HG03045 (cell line): ENCODE measurements at regions not wholly inside any gene's neighbourhood (a gene's known extent, or its start where the extent isn't known, plus 50 kb on each side); places are given as distances from the start of the nearest gene placed in this dataset.
"Not testable (repeated sequence)": the region's sequence is repeated elsewhere in the genome, so short reads cannot be mapped to it uniquely, and the experiment has no call there.

ENCODE experiments used
- ATAC-seq: cut with Tn5 transposase; IDR thresholded peaks from one replicate; pipeline ENCODE4 v1.9.1; 2021; ENCODE audit warnings: mild to moderate bottlenecking, moderate library complexity; ENCODE audit not compliant: unreplicated experiment

- no peak for ATAC-seq
These were observed 59.8 kb upstream of the C5orf63 start for GRCh38 chr5:127133071-127133470.

DNA sequence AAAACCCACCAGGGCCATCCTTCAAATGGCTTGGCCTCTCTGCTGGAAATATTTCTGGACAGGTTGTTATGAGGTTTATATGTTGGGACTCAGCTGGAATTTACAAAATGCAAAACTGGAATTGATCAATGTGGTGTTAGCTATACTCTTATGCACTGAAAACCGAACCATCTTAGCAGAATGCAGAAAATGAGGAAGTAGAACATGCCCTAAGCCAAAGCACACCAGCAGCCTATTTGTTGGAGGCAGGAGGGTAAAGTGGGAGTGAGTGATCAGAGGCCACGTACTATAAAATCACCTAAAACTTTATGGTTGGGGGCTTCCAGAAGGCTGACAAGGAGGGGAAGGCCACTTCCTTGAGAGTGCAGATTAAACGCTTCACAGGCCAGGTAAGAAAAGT, 63.6 kb upstream of the C5orf63 start:
- ATAC-seq, result no peak

GRCh38 chr5:127143722-127144121, 70.4 kb upstream of the C5orf63 start:
- ATAC-seq, result no peak

- ATAC-seq, result no peak
These were observed 79.7 kb upstream of the C5orf63 start for GRCh38 chr5:127153031-127153430.

DNA sequence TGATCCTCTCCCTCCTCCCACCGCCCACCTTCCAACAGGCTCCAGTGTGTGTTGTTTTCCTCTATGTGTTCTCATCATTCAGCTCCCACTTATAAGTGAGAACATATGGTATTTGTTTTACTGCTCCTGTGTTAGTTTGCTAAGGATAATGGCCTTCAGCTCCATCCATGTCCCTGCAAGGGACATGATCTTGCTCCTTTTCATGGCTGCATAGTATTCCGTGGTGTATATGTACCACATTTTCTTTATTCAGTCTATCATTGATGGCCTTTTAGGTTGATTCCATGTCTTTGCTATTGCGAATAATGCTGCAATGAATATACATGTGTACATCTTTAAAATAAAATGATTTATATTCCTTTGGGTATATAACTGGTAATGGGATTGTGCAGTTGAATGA, 80.2 kb upstream of the C5orf63 start:
- ATAC-seq, result no peak

- no peak for ATAC-seq
These were observed 90.4 kb upstream of the C5orf63 start for GRCh38 chr5:127163750-127164149.

GRCh38 chr5:127170918-127171600, 97.8 kb upstream of the C5orf63 start:
- ATAC-seq, result no peak

DNA sequence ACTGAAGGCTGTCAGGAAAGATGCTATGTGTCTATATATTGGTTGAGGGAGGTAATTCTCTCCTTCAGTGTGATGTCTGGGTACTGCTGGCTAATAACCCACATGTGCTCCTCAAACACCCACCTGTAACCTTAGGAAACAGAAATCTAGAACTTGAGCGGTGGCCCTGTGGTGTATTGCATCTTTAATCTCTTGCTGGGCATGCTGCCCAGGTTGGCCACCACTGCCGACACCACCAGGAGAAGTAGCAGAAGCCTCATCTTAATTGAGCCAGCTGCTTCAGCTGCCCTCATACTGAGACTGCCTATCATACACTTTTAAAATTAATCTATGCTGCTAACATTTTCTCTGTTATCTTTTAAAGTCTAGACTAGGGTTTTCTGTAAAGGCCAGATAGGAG, 103.5 kb upstream of the C5orf63 start:
- no peak for ATAC-seq

- not testable (repeated sequence) for ATAC-seq
These were observed 108.0 kb upstream of the MEGF10 start for GRCh38 chr5:127182631-127183030.

GRCh38 chr5:127183332-127183731, 107.3 kb upstream of the MEGF10 start:
- ATAC-seq, result no peak

DNA sequence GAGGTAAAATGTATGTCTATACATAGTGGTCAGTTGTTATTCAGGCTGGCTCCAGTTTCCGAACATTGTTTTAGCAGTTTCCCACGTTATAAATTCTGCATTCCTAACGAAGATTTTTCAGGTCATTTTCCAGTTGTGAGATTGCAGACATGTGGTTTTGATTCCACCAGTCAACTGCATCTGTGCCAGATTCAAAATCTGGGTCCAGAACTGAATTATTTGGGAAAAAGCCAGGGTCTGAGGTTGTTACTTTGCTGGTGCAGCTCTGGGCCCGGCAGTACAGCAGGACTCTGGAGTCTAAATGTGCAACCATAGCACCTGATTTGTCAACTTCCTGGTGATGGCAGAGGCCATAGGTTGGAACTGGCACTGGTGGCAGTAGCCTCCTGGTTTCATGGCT, 105.7 kb upstream of the MEGF10 start:
- ATAC-seq, result no peak

DNA sequence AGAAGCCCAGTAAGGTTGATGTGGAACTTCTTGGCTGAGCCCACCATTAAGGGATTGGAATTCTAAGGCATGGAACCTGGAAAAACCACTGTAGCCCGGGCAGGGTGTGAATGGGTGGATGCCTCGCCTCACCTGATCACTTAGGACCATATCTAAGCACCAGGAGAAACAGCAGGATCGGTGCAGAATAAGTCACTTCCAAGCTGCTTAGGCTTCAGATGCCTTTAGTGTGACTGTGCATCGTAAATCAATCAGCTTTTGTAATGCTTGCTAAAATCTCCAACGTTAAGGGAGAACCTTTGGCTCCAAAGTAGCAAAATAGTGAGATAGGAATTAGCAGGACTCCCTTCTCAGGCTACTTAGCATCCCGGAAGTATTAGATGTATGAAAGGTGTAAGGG, 103.9 kb upstream of the MEGF10 start:
- ATAC-seq, result no peak

- no peak for ATAC-seq
These were observed 102.9 kb upstream of the MEGF10 start for GRCh38 chr5:127187706-127188105.

DNA sequence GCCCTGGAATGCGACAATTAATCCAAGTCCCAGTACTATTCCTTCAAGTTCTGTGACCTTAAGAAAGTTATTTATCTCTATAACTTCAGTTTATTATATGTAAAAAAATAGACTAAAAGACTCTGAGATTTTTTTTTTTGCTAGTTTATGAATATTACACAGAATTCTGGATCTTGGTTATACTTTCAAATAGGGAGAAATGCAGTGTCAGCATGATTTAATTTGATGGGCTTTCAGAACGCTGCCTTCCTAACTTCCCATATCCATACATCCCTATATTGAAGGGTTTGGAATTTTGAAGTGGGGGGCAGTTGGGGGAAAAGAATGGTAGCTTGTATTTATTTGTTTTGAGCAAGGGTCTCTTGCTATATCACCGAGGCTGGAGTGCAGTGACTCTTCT, 98.4 kb upstream of the MEGF10 start:
- no peak for ATAC-seq

DNA sequence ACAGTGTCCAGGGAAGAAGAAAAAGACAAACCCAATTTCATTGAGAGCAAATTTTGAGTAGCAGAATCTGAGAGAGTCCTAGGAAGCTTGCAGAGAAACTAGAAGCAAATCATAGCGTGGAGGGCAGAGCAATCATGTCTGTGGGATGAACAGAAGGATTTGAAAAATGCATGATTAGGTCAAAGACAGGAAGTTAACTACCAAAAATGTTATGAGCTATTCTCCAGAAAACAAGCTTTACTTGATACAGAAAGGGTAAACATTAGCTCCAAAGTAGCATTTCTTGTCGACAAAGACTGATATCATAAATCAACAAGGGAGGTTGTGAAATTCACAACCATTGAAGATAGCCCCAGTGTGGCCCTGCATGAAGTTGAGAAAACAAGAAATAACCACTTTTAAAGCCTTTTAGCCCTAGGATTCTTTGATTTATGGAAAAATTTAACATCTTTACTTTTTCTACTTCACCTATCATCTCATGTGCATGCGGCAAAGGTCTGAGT, 97.7 kb upstream of the MEGF10 start:
- no peak for ATAC-seq

GRCh38 chr5:127196042-127196441, 94.6 kb upstream of the MEGF10 start:
- ATAC-seq, result no peak

GRCh38 chr5:127197402-127198167, 93.0 kb upstream of the MEGF10 start:
- not testable (repeated sequence) for ATAC-seq

DNA sequence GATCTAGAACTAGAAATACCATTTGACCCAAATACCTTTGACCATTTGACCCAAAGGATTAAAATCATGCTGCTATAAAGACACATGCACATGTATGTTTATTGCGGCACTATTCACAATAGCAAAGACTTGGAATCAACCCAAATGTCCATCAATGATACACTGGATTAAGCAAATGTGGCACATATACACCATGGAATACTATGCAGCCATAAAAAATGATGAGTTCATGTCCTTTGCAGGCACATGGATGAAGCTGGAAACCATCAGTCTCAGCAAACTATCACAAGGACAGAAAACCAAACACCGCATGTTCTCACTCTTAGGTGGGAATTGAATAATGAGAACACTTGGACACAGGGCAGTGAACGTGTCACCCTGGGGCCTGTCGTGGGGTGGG, 87.9 kb upstream of the MEGF10 start:
- ATAC-seq, result not testable (repeated sequence)

DNA sequence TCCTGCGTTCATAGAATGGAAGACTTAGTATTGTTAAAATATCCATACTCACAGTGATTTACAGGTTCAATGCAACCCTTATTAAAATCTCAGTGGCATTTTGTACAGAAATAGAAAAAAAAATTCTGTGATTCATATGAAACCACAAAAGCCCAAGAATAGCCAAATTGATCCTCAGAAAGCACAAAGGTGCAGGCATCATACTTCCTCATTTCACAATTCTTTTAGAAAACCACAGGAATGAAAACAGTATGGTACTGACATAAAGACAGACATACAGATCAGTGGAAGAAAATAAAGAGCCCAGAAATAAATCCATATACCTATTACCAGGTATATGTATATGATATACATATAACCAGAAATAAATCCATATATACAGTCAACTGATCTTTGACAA, 86.8 kb upstream of the MEGF10 start:
- ATAC-seq, result no peak

DNA sequence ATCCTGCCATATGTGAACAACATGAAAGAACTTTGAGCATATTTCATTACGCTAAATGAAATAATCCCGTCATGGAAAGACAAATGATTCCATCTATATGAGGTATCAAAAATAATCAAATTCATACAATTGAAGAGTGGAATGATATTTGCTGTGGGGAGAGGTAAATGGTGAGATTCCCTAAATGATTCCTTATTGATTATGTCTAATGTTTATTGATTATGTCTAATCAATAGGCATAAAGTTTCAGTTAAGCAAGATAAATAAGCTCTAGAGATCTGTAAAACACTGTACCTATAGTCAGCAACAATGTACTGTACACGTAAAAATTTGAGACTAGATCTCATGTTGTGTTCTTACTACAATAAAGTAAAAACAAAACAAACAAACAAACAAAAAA, 85.4 kb upstream of the MEGF10 start:
- ATAC-seq, result no peak

GRCh38 chr5:127206320-127207113, 84.1 kb upstream of the MEGF10 start:
- ATAC-seq, result no peak

DNA sequence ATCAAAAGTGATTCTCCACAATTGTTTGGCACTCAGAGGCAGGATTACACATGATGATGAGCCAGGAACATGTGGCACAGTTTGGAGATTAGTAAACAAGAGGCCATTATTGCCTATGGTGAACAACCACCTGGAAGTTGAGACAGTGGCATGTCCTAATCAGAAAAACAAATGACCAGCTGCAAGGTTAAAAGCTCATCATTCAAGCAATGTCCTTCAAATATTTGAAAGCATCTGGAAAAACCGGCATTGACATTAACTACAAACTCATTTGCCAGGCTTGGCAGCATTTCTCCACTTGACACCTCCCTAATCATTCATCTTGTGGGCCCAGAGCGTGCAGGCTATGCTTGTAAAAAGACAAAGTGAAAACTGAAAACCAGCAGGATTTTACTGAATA, 80.6 kb upstream of the MEGF10 start:
- no peak for ATAC-seq
